Neural cell (in vitro differentiated cells): ENCODE measurements at regions not wholly inside any gene's neighbourhood (a gene's known extent, or its start where the extent isn't known, plus 50 kb on each side); places are given as distances from the start of the nearest gene placed in this dataset.

Experiments
- H2AFZ ChIP-seq: fragments of 200-600, 300-800 bp; sonication (generic), shearing (Covaris generic); 2 replicates; pipeline ENCODE4 v1.6.0; 2014; ENCODE audit warnings: low read depth, mild to moderate bottlenecking, antibody characterized with exemption, low read length, moderate library complexity
- H3F3A ChIP-seq: fragments of 200-600 bp; shearing (Covaris generic); 2 replicates; pipeline ENCODE4 v1.6.1; 2016; ENCODE audit warnings: mild to moderate bottlenecking, moderate library complexity, mixed read lengths, antibody characterized with exemption, low read length; ENCODE audit not compliant: insufficient read depth, poor library complexity, severe bottlenecking
- H3K27ac ChIP-seq: fragments of 200-600, 300-800 bp; sonication (generic), shearing (Covaris generic); 2 replicates; pipeline ENCODE4 v1.5.1; 2014; ENCODE audit warnings: mild to moderate bottlenecking, low read length, moderate library complexity
- H3K27me3 ChIP-seq: fragments of 300-800, 200-600 bp; sonication (generic), shearing (Covaris generic); 2 replicates; pipeline ENCODE4 v1.6.0; 2014; ENCODE audit warnings: mild to moderate bottlenecking, low read depth, low read length, moderate library complexity; ENCODE audit not compliant: insufficient read depth
- H3K36me3 ChIP-seq: fragments of 300-800, 200-600 bp; sonication (generic), shearing (Covaris generic); 2 replicates; pipeline ENCODE4 v1.5.1; 2014; ENCODE audit warnings: mild to moderate bottlenecking, antibody characterized with exemption, low read length, moderate library complexity; ENCODE audit not compliant: insufficient read depth
- H3K4me2 ChIP-seq: fragments of 300-800, 200-600 bp; sonication (generic), shearing (Covaris generic); 2 replicates; pipeline ENCODE4 v1.6.0; 2014; ENCODE audit warnings: mild to moderate bottlenecking, low read length
- H3K4me3 ChIP-seq: fragments of 300-800, 200-600 bp; sonication (generic), shearing (Covaris generic); 2 replicates; pipeline ENCODE4 v1.5.1; 2014; ENCODE audit warnings: mild to moderate bottlenecking, low read length, moderate library complexity
- H3K79me2 ChIP-seq: fragments of 200-600 bp; shearing (Covaris generic); replicated peaks from 2 replicates; pipeline ENCODE4 v1.6.0; 2014; ENCODE audit warnings: mild to moderate bottlenecking, low read length, moderate library complexity; ENCODE audit not compliant: insufficient read depth
- H3K9ac ChIP-seq: fragments of 300-800, 200-600 bp; sonication (generic), shearing (Covaris generic); 2 replicates; pipeline ENCODE4 v1.6.1; 2016; ENCODE audit warnings: mild to moderate bottlenecking, low read length, mixed read lengths
- H3K9me2 ChIP-seq: fragments of 200-600 bp; shearing (Covaris generic); 2 replicates; pipeline ENCODE4 v1.6.1; 2016; ENCODE audit warnings: mild to moderate bottlenecking, low read length, mixed read lengths; ENCODE audit not compliant: insufficient read depth
- H3K9me3 ChIP-seq: fragments of 200-600, 300-800 bp; sonication (generic), shearing (Covaris generic); 2 replicates; pipeline ENCODE4 v1.6.1; 2016; ENCODE audit warnings: mild to moderate bottlenecking, mixed run types, low read length, moderate library complexity, mixed read lengths
- H4K20me1 ChIP-seq: fragments of 200-600 bp; shearing (Covaris generic); 2 replicates; pipeline ENCODE4 v1.6.1; 2016; ENCODE audit warnings: mild to moderate bottlenecking, mixed run types; ENCODE audit not compliant: insufficient read depth
- EP300 ChIP-seq: fragments of 450-650 bp; conservative IDR thresholded peaks from 2 replicates; pipeline ENCODE4 v1.6.1; 2014; ENCODE audit warnings: antibody characterized with exemption, mild to moderate bottlenecking, moderate library complexity; ENCODE audit not compliant: poor library complexity, severe bottlenecking
- EZH2 ChIP-seq: fragments of 200-600, 300-800 bp; shearing (Covaris generic), sonication (generic); IDR thresholded peaks from 2 replicates; pipeline ENCODE4 v1.6.1; 2014; ENCODE audit warnings: antibody characterized with exemption, low read length, borderline replicate concordance, mild to moderate bottlenecking; ENCODE audit not compliant: insufficient read depth, poor library complexity, severe bottlenecking
- MXI1 ChIP-seq: fragments of 450-650 bp; conservative IDR thresholded peaks from 2 replicates; pipeline ENCODE4 v1.6.1; 2014; ENCODE audit warnings: antibody characterized with exemption, mild to moderate bottlenecking; ENCODE audit not compliant: poor library complexity, severe bottlenecking
- POLR2AphosphoS5 ChIP-seq: IDR thresholded peaks from 2 replicates; pipeline ENCODE4 v1.6.1; 2012
- RAD21 ChIP-seq: fragments of 450-650 bp; conservative IDR thresholded peaks from 2 replicates; pipeline ENCODE4 v1.6.1; 2014; ENCODE audit warnings: antibody characterized with exemption, mild to moderate bottlenecking, moderate library complexity
- REST ChIP-seq: IDR thresholded peaks from 2 replicates; pipeline ENCODE4 v1.6.1; 2012; ENCODE audit warnings: borderline replicate concordance
- SMC3 ChIP-seq: fragments of 450-650 bp; conservative IDR thresholded peaks from 2 replicates; pipeline ENCODE4 v1.6.1; 2014; ENCODE audit warnings: antibody characterized with exemption, mild to moderate bottlenecking, moderate library complexity; ENCODE audit not compliant: poor library complexity
- TF ChIP-seq, protein P1 (sequence below): fragments of 450-650 bp; IDR thresholded peaks from 2 replicates; pipeline ENCODE4 v1.5.1; 2014; ENCODE audit warnings: antibody characterized with exemption, mild to moderate bottlenecking, moderate library complexity; ENCODE audit not compliant: poor library complexity, severe bottlenecking

- Histone ChIP-seq H3K27ac (no peak overlapping the region), H2AFZ (peak overlapping the region; percentile 34), H3K9ac (peak overlapping the region; percentile 70), H3K4me3 (peak overlapping the region; percentile 85), H3F3A (no peaks in the 10 kb centered on the region), H3K9me3 (no peaks in the 10 kb centered on the region), H3K27me3 (peaks cover 11% of the 10 kb centered on the region), H4K20me1 (no peaks in the 10 kb centered on the region), H3K36me3 (no peaks in the 10 kb centered on the region), H3K4me2 (peak overlapping the region; percentile 9), H3K79me2 (no peaks in the 10 kb centered on the region), H3K9me2 (no peaks in the 10 kb centered on the region)
- TF ChIP-seq, protein P1, sequence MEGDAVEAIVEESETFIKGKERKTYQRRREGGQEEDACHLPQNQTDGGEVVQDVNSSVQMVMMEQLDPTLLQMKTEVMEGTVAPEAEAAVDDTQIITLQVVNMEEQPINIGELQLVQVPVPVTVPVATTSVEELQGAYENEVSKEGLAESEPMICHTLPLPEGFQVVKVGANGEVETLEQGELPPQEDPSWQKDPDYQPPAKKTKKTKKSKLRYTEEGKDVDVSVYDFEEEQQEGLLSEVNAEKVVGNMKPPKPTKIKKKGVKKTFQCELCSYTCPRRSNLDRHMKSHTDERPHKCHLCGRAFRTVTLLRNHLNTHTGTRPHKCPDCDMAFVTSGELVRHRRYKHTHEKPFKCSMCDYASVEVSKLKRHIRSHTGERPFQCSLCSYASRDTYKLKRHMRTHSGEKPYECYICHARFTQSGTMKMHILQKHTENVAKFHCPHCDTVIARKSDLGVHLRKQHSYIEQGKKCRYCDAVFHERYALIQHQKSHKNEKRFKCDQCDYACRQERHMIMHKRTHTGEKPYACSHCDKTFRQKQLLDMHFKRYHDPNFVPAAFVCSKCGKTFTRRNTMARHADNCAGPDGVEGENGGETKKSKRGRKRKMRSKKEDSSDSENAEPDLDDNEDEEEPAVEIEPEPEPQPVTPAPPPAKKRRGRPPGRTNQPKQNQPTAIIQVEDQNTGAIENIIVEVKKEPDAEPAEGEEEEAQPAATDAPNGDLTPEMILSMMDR = peak; percentile 58
- peak; percentile 16 for TF ChIP-seq POLR2AphosphoS5
- TF ChIP-seq RAD21 = no peak
- peak; percentile 22 for TF ChIP-seq SMC3
Measured at GRCh38 chr7:18086165-18087025, 58.7 kb upstream of the PRPS1L1 start.

DNA sequence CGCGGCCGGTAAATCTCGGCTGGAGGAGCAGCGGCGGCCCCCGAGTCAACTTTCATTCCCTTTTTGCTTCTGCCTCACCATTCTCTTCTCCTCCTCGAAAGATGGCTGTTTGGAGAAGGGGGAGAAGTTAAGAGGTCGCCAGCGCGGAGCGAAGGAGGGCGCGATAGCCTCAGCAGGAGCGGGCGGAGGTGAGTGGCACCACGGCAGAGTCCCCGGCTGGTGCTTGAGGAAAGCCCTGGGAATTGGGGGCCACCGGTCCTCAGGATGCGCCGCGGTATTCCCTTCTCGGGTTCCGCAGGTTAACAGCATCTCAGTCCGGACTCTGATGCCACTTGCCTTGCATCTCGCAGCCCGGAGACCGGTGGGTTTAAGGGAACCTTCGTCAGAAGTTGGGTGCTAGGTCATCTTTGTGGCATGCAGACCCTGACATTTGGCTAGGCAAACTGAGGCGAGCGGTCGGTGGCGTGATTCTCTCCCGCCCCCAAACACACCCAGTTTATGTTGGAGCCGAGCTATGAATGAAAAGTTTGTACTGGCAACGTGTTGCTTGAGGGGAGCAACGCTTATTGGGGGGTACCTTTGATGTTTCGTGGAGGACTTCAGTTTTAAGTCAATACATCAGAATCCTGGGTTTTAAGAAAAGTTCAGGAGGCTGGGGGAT is 59.5 kb upstream of the PRPS1L1 start:
- H3K27me3 ChIP-seq = peaks cover 11% of the 10 kb centered on the region
- peak overlapping the region; percentile 38 for H3K9ac ChIP-seq
- no peak for TF ChIP-seq EP300
- peak; percentile 21 for TF ChIP-seq RAD21
- peak; percentile 9 for TF ChIP-seq MXI1
- TF ChIP-seq SMC3 = peak; percentile 24
- H4K20me1 ChIP-seq = no peaks in the 10 kb centered on the region
- no peak overlapping the region for H3K27ac ChIP-seq
- no peaks in the 10 kb centered on the region for H3K79me2 ChIP-seq
- H3K4me2 ChIP-seq = peak overlapping the region; percentile 72
- H3K9me2 ChIP-seq = no peaks in the 10 kb centered on the region
- peak overlapping the region; percentile 85 for H3K4me3 ChIP-seq
- no peak overlapping the region for H2AFZ ChIP-seq
- H3K9me3 ChIP-seq = no peaks in the 10 kb centered on the region
- no peaks in the 10 kb centered on the region for H3K36me3 ChIP-seq
- no peaks in the 10 kb centered on the region for H3F3A ChIP-seq

GRCh38 chr7:18087687-18088078 is 60.0 kb upstream of the PRPS1L1 start:
- no peaks in the 10 kb centered on the region for H3K9me3 ChIP-seq
- peak overlapping the region; percentile 85 for H3K4me3 ChIP-seq

More at GRCh38 chr7:18087687-18088078, 60.0 kb upstream of the PRPS1L1 start:
- Histone ChIP-seq H3K36me3 (no peaks in the 10 kb centered on the region), H3F3A (no peaks in the 10 kb centered on the region), H3K79me2 (no peaks in the 10 kb centered on the region), H4K20me1 (no peaks in the 10 kb centered on the region), H2AFZ (no peak overlapping the region), H3K9ac (no peak overlapping the region), H3K4me2 (peak overlapping the region; percentile 72), H3K27me3 (peaks cover 11% of the 10 kb centered on the region), H3K27ac (no peak overlapping the region), H3K9me2 (no peaks in the 10 kb centered on the region)
- TF ChIP-seq EZH2 (no peak), REST (no peak)
